ENCODE measurements at regions not wholly inside any gene's neighbourhood (a gene's known extent, or its start where the extent isn't known, plus 50 kb on each side); places are given as distances from the start of the nearest gene placed in this dataset.

- no peaks in the 10 kb centered on the region for H3K4me1 ChIP-seq (ENCODE audit: control insufficient read depth in 1 of 2, insufficient read depth in 1 of 2, low read depth in 1 of 2, low read length in 1 of 2)
- no peaks in the 10 kb centered on the region for H3K9me3 ChIP-seq
- H3K36me3 ChIP-seq = no peaks in the 10 kb centered on the region
- H3K27me3 ChIP-seq = no peaks in the 10 kb centered on the region
- no peak overlapping the region for H3K4me3 ChIP-seq (ENCODE audit: low read depth in 1 of 2, low read length in 1 of 2)
- H3K27ac ChIP-seq = no peak overlapping the region
- no peak for TF ChIP-seq CTCF (IDR thresholded peaks at IDR 0.05)
These were observed 355.5 kb downstream of the GLRX3 start for GRCh38 chr10:130491693-130492050.

- Histone ChIP-seq H3K27ac (no peak overlapping the region), H3K27me3 (no peaks in the 10 kb centered on the region), H3K4me3 (ENCODE audit: low read depth in 1 of 2, low read length in 1 of 2) (no peak overlapping the region), H3K9me3 (no peaks in the 10 kb centered on the region), H3K4me1 (ENCODE audit: control insufficient read depth in 1 of 2, insufficient read depth in 1 of 2, low read depth in 1 of 2, low read length in 1 of 2) (no peaks in the 10 kb centered on the region), H3K36me3 (no peaks in the 10 kb centered on the region)
- no peak for TF ChIP-seq CTCF (IDR thresholded peaks at IDR 0.05)
These were observed 356.2 kb downstream of the GLRX3 start for GRCh38 chr10:130492266-130492934.

- TF ChIP-seq CTCF (IDR thresholded peaks at IDR 0.05) = no peak
- Histone ChIP-seq H3K9me3 (no peaks in the 10 kb centered on the region), H3K27me3 (no peaks in the 10 kb centered on the region), H3K36me3 (no peaks in the 10 kb centered on the region), H3K27ac (no peak overlapping the region), H3K4me3 (ENCODE audit: low read depth in 1 of 2, low read length in 1 of 2) (no peak overlapping the region), H3K4me1 (ENCODE audit: control insufficient read depth in 1 of 2, insufficient read depth in 1 of 2, low read depth in 1 of 2, low read length in 1 of 2) (no peaks in the 10 kb centered on the region)
These were observed 356.8 kb downstream of the GLRX3 start for GRCh38 chr10:130493021-130493420.

- no peaks in the 10 kb centered on the region for H3K4me1 ChIP-seq (ENCODE audit: control insufficient read depth in 1 of 2, insufficient read depth in 1 of 2, low read depth in 1 of 2, low read length in 1 of 2)
- H3K27ac ChIP-seq = no peak overlapping the region
- no peak for TF ChIP-seq CTCF (IDR thresholded peaks at IDR 0.05)
- H3K4me3 ChIP-seq (ENCODE audit: low read depth in 1 of 2, low read length in 1 of 2) = no peak overlapping the region
- H3K9me3 ChIP-seq = no peaks in the 10 kb centered on the region
- H3K36me3 ChIP-seq = no peaks in the 10 kb centered on the region
- no peaks in the 10 kb centered on the region for H3K27me3 ChIP-seq
These were observed 357.4 kb downstream of the GLRX3 start for GRCh38 chr10:130493446-130494145.

GRCh38 chr10:130495116-130495862, 359.1 kb downstream of the GLRX3 start:
- Histone ChIP-seq H3K27ac (no peak overlapping the region), H3K36me3 (no peaks in the 10 kb centered on the region), H3K27me3 (no peaks in the 10 kb centered on the region), H3K9me3 (no peaks in the 10 kb centered on the region), H3K4me3 (ENCODE audit: low read depth in 1 of 2, low read length in 1 of 2) (no peak overlapping the region), H3K4me1 (ENCODE audit: control insufficient read depth in 1 of 2, insufficient read depth in 1 of 2, low read depth in 1 of 2, low read length in 1 of 2) (no peaks in the 10 kb centered on the region)
- no peak for TF ChIP-seq CTCF (IDR thresholded peaks at IDR 0.05)
